GM19468 (cell line): ENCODE measurements at regions not wholly inside any gene's neighbourhood (a gene's known extent, or its start where the extent isn't known, plus 50 kb on each side); places are given as distances from the start of the nearest gene placed in this dataset.

Experiments used
- ATAC-seq: cut with Tn5 transposase; IDR thresholded peaks from one replicate; pipeline ENCODE4 v1.9.1; 2021; ENCODE audit warnings: mild to moderate bottlenecking, moderate library complexity, moderate number of reproducible peaks; ENCODE audit not compliant: unreplicated experiment; ENCODE audit errors: extremely low read depth

DNA sequence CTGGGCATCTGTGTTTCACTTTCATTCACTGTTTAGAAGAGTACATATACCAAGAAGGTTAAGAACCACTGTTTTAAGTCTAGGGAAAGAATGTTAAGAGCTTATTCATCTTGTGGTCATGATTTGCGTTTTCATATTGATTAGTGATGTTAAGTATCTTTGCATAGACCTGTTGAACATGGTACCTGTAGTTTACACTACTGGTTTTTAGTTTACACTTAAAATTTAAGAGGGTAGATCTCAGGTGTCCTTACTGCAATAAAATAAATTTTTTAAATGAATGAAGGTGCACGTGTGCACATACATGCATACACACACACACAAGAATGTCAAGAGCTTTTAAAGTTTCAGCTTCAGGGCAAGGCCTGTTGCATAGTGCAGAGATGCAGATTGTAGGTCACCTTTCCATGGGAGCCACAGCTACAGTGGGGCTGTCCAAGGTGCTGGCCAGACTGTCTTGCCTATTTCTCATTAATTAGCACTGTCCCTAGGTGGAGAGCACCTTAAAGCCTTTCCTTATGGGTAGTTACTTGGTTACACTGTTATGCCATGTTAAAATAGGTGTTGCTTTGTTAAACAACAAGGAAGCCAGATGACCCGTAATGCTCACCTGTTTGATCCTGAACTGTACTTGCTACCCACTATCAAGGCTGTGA is 543.0 kb upstream of the DAB1 start:
- ATAC-seq = no peak

GRCh38 chr1:57966340-57966739 is 542.5 kb upstream of the DAB1 start:
- no peak for ATAC-seq

- ATAC-seq = no peak
Measured at GRCh38 chr1:57963581-57963980, 539.7 kb upstream of the DAB1 start.

DNA sequence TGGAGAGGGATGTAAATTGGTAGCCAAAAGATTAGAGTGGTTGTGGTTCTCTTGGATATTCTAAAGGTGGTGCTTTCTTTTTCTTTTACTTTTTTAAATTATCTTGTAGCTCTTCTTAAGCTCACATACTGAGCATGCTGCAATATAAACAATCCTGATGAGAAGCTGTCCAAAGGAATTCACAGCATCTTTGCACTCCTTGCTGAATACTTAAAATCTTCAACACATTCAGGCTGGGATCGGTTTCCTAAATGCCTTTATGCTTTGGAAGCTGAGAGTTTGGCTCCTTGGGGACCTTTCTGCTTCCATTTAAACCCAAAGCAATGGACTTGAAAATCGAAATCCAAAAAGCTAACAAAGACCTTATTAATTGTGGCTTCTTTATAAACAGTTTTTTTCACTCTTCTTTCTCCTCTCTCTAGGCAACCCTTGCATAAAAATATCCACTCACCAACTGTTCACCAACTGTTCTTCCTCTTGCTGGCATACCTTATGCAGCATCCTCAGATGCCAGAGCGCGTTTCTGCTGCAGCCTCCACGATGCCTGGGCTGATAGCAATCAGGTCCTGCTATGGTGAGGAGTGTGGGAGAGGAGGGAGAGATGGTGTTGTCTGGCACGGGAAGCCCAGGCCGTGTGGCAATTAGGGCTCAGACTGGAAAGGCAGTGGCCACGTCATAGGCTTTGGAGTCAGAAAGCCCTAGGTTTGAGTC is 535.8 kb upstream of the DAB1 start:
- no peak for ATAC-seq

GRCh38 chr1:57957576-57957975 is 533.7 kb upstream of the DAB1 start:
- ATAC-seq = no peak

- ATAC-seq = no peak
Measured at GRCh38 chr1:57951390-57951789, 527.5 kb upstream of the DAB1 start.

DNA sequence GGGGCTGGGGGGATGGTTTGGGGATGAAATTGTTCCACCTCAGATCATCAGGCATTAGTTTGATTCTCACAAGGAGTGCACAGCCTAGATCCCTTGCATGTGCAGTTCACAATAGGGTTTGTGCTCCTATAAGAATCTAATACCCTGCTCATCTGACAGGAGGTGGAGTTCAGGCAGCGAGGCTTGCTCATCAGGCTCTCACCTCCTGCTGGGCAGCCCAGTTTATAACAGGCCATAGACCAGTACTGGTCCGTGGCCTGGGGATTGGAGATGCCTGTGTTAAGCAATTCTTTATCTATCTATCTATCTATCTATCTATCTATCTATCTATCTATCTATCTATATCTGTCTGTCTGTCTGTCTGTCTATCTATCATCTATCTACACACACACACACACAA is 525.3 kb upstream of the DAB1 start:
- ATAC-seq = no peak

DNA sequence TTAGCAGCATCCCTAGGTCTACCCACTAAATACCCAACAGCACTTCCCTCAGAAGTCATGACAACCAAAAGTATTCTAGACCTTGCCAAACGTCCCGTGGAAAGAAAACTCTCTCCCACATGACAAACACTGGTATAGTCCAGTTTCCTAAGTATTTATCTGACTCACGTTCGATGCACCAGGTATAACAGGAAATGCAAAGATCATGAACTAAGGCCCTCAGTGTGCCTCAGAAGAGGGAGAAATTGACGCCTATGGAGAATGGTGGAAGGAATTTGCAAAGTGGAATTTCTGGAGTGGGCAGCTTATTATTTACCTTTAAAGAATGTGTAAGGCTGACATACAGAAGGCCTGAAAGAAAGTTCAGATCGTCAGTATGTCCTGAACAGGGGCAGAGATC is 523.6 kb upstream of the DAB1 start:
- ATAC-seq = no peak

- ATAC-seq = no peak
Measured at GRCh38 chr1:57945045-57945444, 521.2 kb upstream of the DAB1 start.

- no peak for ATAC-seq
Measured at GRCh38 chr1:57943365-57943764, 519.5 kb upstream of the DAB1 start.

DNA sequence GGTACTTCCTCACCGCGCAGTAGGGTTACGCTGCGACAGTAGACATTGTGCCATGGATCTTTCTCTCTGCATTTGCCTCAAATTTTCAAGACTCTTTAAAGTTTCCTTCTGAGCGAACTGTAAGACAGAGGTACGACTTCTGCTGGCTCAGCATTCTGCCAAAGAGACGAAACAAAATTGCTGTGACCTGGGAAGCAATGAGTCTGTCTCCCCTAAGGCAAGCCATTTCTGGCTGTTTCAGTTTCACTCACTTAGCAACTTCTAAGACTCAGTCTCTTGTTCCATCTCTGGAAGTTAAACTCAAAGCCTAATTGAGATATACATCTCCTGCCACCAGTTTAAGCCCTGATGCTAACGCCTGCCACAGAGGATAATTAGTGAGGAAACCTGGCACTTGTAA is 510.9 kb upstream of the DAB1 start:
- no peak for ATAC-seq

DNA sequence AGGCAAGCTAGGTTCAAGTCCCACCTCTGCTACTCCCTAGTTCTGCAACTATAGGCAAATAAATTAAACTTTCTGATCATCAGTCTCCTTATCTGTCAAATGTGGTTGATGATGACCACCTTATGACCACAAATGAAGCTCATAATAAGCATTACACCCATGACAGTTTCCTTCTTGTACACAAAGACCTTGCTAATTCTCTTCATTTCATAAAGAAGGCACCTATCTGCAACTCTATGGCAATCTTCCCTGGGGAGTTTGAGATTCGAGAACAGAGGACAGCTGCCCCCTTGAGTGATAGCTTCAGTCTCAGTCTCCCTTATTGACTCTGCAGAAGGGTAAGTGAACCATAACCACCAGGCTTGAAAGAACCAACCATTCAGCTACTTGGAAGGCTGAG is 503.1 kb upstream of the DAB1 start:
- ATAC-seq = no peak

DNA sequence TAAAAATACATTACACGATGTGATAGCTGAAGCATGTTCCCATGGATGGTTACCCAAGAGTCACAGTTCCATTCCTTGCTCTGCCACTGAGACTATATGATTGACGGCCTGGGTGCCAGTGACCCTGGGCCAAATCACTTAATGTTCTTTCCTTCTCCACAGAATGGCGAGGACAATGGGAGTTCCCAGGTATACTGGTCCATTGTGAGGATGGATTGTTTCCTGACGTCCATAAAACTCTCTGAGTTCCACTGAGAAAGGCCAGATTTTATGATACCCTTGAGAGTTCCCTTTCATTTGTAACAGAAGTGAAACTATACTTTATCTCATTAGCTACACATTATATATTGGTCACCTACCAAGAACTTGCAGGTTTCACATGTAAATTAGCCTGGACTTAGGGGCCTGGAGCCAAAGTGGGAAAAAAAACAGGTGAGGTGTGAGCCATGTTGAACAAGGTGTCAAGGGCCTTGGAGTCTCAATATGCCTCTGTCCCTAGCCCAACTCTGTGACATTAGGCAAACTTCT is 502.2 kb upstream of the DAB1 start:
- no peak for ATAC-seq

GRCh38 chr1:57925226-57925625 is 501.4 kb upstream of the DAB1 start:
- no peak for ATAC-seq

DNA sequence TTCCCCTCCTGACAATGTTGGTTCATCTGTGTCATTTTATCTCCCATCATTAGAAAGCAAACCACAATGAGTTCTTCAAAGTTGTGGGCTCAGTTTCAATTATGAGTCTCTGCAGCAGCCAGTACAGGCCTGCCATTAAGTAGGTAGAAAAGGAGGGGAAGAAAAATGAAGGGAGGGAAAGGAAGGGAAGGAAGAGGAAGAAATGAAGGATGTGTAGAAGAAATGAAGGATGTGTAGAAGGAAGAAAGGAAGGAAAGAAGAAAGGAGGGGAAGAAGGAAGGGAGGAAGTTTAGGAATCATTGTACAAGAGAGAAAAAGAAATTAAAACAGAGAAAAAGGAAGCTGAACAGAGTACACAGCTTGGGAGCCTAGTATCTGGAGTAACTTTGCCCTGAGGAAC is 498.3 kb upstream of the DAB1 start:
- ATAC-seq = no peak

GRCh38 chr1:57916041-57916440 is 492.2 kb upstream of the DAB1 start:
- no peak for ATAC-seq

- ATAC-seq = no peak
Measured at GRCh38 chr1:57911427-57911826, 487.6 kb upstream of the DAB1 start.

GRCh38 chr1:57910782-57911181 is 486.9 kb upstream of the DAB1 start:
- no peak for ATAC-seq

- no peak for ATAC-seq
Measured at GRCh38 chr1:57910305-57910704, 486.4 kb upstream of the DAB1 start.

- ATAC-seq = no peak
Measured at GRCh38 chr1:57908147-57908890, 484.5 kb upstream of the DAB1 start.

GRCh38 chr1:57901208-57901919 is 477.5 kb upstream of the DAB1 start:
- ATAC-seq = no peak
